ENCODE measurements at regions not wholly inside any gene's neighbourhood (a gene's known extent, or its start where the extent isn't known, plus 50 kb on each side); places are given as distances from the start of the nearest gene placed in this dataset.
A peak's percentile ranks its signal among the peaks of the same experiment; 100 is the strongest.

- TF ChIP-seq POLR2A (IDR thresholded peaks at IDR 0.05) = no peak
- TF ChIP-seq CTCF (IDR thresholded peaks at IDR 0.05) = peak in 1 of 6 experiments; percentile 9
Observed at GRCh38 chr2:10993001-10993481, 81.3 kb downstream of the KCNF1 start.

Data from thyroid gland (tissue), 4 donors.